DOHH2 (cell line): ENCODE measurements at regions not wholly inside any gene's neighbourhood (a gene's known extent, or its start where the extent isn't known, plus 50 kb on each side); places are given as distances from the start of the nearest gene placed in this dataset.

ENCODE experiments used
- H3F3A ChIP-seq: fragments of 200-600 bp; sonication (generic), shearing (Covaris generic); 2 replicates; pipeline ENCODE4 v1.6.0; 2016; ENCODE audit warnings: antibody characterized with exemption, mild to moderate bottlenecking; ENCODE audit not compliant: control insufficient read depth, insufficient read depth
- H3K27ac ChIP-seq: fragments of 200-600 bp; sonication (generic); 2 replicates; pipeline ENCODE4 v1.5.1; 2014; ENCODE audit warnings: low read depth, mild to moderate bottlenecking, low read length, moderate library complexity
- H3K27me3 ChIP-seq: fragments of 200-600 bp; sonication (generic); 2 replicates; pipeline ENCODE4 v1.6.1; 2014; ENCODE audit warnings: mild to moderate bottlenecking, low read length, mixed read lengths; ENCODE audit not compliant: control insufficient read depth
- H3K36me3 ChIP-seq: fragments of 200-600 bp; sonication (generic); 2 replicates; pipeline ENCODE4 v1.6.1; 2014; ENCODE audit warnings: mild to moderate bottlenecking, low read length, moderate library complexity, mixed read lengths; ENCODE audit not compliant: control insufficient read depth
- H3K4me1 ChIP-seq: fragments of 200-600 bp; sonication (generic); 2 replicates; pipeline ENCODE4 v1.6.1; 2014; ENCODE audit warnings: mild to moderate bottlenecking, low read length, mixed read lengths; ENCODE audit not compliant: control insufficient read depth
- H3K4me2 ChIP-seq: fragments of 200-600 bp; sonication (generic); 2 replicates; pipeline ENCODE4 v1.6.0; 2014; ENCODE audit warnings: mild to moderate bottlenecking, low read length, moderate library complexity
- H3K4me3 ChIP-seq: fragments of 200-600 bp; sonication (generic); 2 replicates; pipeline ENCODE4 v1.5.1; 2014; ENCODE audit warnings: mild to moderate bottlenecking, low read length, mixed read lengths
- H3K79me2 ChIP-seq: fragments of 200-600 bp; sonication (generic); 2 replicates; pipeline ENCODE4 v1.6.1; 2014; ENCODE audit warnings: mild to moderate bottlenecking, low read length, mixed read lengths; ENCODE audit not compliant: control insufficient read depth
- H3K9me2 ChIP-seq: fragments of 200-600 bp; sonication (generic); replicated peaks from 2 replicates; pipeline ENCODE4 v1.6.1; 2014; ENCODE audit warnings: mild to moderate bottlenecking, low read length, mixed read lengths; ENCODE audit not compliant: control insufficient read depth
- H3K9me3 ChIP-seq: fragments of 200-600 bp; sonication (generic); 2 replicates; pipeline ENCODE4 v1.6.1; 2014; ENCODE audit warnings: antibody characterized with exemption, low read length, mixed read lengths; ENCODE audit not compliant: control insufficient read depth, insufficient read depth
- H4K20me1 ChIP-seq: fragments of 200-600 bp; sonication (generic); 2 replicates; pipeline ENCODE4 v1.6.0; 2014; ENCODE audit warnings: low read depth, mild to moderate bottlenecking, antibody characterized with exemption, low read length, moderate library complexity; ENCODE audit not compliant: control insufficient read depth, insufficient read depth
- CTCF ChIP-seq: fragments of 200-600 bp; sonication (generic); IDR thresholded peaks from one replicate; pipeline ENCODE4 v1.5.1; 2014; ENCODE audit warnings: antibody characterized with exemption, mild to moderate bottlenecking, low read depth, low read length; ENCODE audit not compliant: poor library complexity, severe bottlenecking
- EZH2phosphoT487 ChIP-seq: fragments of 200-600 bp; sonication (generic); IDR thresholded peaks from 2 replicates; pipeline ENCODE4 v1.6.1; 2017; ENCODE audit warnings: borderline replicate concordance, mild to moderate bottlenecking, antibody characterized with exemption, low read length, moderate library complexity, mixed read lengths

DNA sequence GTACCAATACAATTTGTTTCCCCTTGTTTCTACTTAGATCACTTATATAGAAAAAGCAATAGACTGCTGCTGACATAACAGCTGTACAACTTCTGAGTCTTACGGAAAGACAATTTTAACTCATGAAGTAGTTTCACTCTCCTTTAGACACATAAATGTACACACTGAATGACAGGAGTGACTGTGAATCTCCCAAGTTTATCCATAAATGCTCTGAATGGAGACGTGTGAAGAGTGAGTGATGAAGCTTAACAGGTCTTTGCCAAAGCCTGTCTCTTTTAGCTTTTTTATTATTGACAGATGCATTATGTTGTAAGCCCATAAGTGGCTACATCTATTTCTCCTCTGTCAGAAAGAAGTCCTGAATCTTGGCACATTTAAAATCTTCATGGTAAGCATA is 265.9 kb downstream of the TRIM36 start:
- Histone ChIP-seq H3F3A (no peaks in the 10 kb centered on the region), H3K27me3 (no peaks in the 10 kb centered on the region), H3K4me1 (no peaks in the 10 kb centered on the region), H3K36me3 (no peaks in the 10 kb centered on the region), H3K4me3 (no peak overlapping the region), H3K9me2 (no peaks in the 10 kb centered on the region), H4K20me1 (no peaks in the 10 kb centered on the region), H3K79me2 (no peaks in the 10 kb centered on the region), H3K27ac (no peak overlapping the region), H3K9me3 (no peaks in the 10 kb centered on the region; the same call in 1 of the 2 replicates), H3K4me2 (no peak overlapping the region)
- TF ChIP-seq EZH2phosphoT487 (no peak), CTCF (no peak)

DNA sequence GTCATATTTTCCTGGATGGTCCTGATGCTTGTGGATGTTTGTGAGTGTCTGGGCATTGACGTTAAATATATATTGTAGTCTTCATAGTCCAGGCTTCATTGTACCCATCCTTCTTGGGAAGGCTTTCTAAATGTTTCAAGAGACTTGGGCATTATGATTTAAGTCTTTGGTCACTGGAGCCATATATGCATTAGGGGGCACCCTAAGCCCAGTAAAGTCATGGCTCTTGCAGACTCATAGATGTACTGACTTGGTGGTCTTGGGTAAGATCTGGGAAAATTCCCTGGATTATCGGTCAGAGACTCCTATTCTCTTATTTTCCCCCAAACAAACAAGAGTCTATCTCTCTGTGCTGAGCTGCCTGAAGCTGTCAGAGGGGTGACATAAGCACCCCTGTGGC is 271.1 kb downstream of the TRIM36 start:
- Histone ChIP-seq H3K4me1 (no peaks in the 10 kb centered on the region), H3F3A (no peaks in the 10 kb centered on the region), H3K36me3 (no peaks in the 10 kb centered on the region), H3K27me3 (no peaks in the 10 kb centered on the region), H3K4me2 (no peak overlapping the region), H4K20me1 (no peaks in the 10 kb centered on the region), H3K79me2 (no peaks in the 10 kb centered on the region), H3K27ac (no peak overlapping the region), H3K9me2 (no peaks in the 10 kb centered on the region), H3K9me3 (no peaks in the 10 kb centered on the region), H3K4me3 (no peak overlapping the region)
- no peak for TF ChIP-seq EZH2phosphoT487
- peak; percentile 22 for TF ChIP-seq CTCF

GRCh38 chr5:114883675-114884074 is 286.0 kb downstream of the TRIM36 start:
- Histone ChIP-seq H3K4me2 (no peak overlapping the region), H3K4me1 (no peaks in the 10 kb centered on the region), H3K27ac (no peak overlapping the region)

More at GRCh38 chr5:114883675-114884074, 286.0 kb downstream of the TRIM36 start:
- Histone ChIP-seq H3K79me2 (no peaks in the 10 kb centered on the region), H3K4me3 (no peak overlapping the region), H3F3A (no peaks in the 10 kb centered on the region), H4K20me1 (no peaks in the 10 kb centered on the region), H3K9me3 (no peaks in the 10 kb centered on the region), H3K27me3 (no peaks in the 10 kb centered on the region), H3K36me3 (no peaks in the 10 kb centered on the region), H3K9me2 (no peaks in the 10 kb centered on the region)
- TF ChIP-seq CTCF (no peak), EZH2phosphoT487 (no peak)
